ENCODE measurements at regions not wholly inside any gene's neighbourhood (a gene's known extent, or its start where the extent isn't known, plus 50 kb on each side); places are given as distances from the start of the nearest gene placed in this dataset.
"Not testable (repeated sequence)": the region's sequence is repeated elsewhere in the genome, so short reads cannot be mapped to it uniquely, and the experiment has no call there.

- H3K36me3 ChIP-seq (ENCODE audit: control insufficient read depth, insufficient read depth, low read length) = no peaks in the 10 kb centered on the region
- TF ChIP-seq EZH2 (IDR thresholded peaks at IDR 0.05; ENCODE audit: low read length, missing control alignments) = no peak
- no peak for TF ChIP-seq CTCF (conservative IDR thresholded peaks at IDR 0.05 in 1 of 2, IDR thresholded peaks at IDR 0.05 in 1 of 2; ENCODE audit: low read depth in 1 of 2, low read length in 2 of 2)
- no peaks in the 10 kb centered on the region for H3K9me3 ChIP-seq (ENCODE audit: control insufficient read depth, insufficient read depth, low read depth, low read length)
- no peak for DNase-seq (ENCODE audit: low read depth in 2 of 2)
- H2AFZ ChIP-seq (ENCODE audit: low read length) = no peak overlapping the region
- no peak overlapping the region for H3K9ac ChIP-seq (ENCODE audit: insufficient read depth, low read length)
- H3K27me3 ChIP-seq (ENCODE audit: control insufficient read depth, insufficient read depth, low read length) = no peaks in the 10 kb centered on the region
- H3K4me2 ChIP-seq (ENCODE audit: extremely low read depth, insufficient read depth, low read length) = no peak overlapping the region
- no peaks in the 10 kb centered on the region for H3K4me1 ChIP-seq (ENCODE audit: control insufficient read depth, extremely low read depth, insufficient read depth, low read length)
- H3K79me2 ChIP-seq (ENCODE audit: control insufficient read depth, insufficient read depth, low read length) = no peaks in the 10 kb centered on the region
- H3K27ac ChIP-seq (ENCODE audit: insufficient read depth, low read length) = no peak overlapping the region
- no peak overlapping the region for H3K4me3 ChIP-seq (replicated peaks in 1 of 4; ENCODE audit: control extremely low read depth in 1 of 4, insufficient read depth in 1 of 4, low read depth in 3 of 4, low read length in 4 of 4)
- H4K20me1 ChIP-seq (ENCODE audit: control insufficient read depth, extremely low read depth, insufficient read depth, low read length) = no peaks in the 10 kb centered on the region
Measured at GRCh38 chr2:117379928-117380327, 434.6 kb upstream of the DDX18 start.

GRCh38 chr2:117383997-117384396 is 430.5 kb upstream of the DDX18 start:
- not testable (repeated sequence) for H3K9ac ChIP-seq (ENCODE audit: insufficient read depth, low read length); H3K79me2 ChIP-seq (ENCODE audit: control insufficient read depth, insufficient read depth, low read length); H3K9me3 ChIP-seq (ENCODE audit: control insufficient read depth, insufficient read depth, low read depth, low read length); H3K36me3 ChIP-seq (ENCODE audit: control insufficient read depth, insufficient read depth, low read length); H3K4me2 ChIP-seq (ENCODE audit: extremely low read depth, insufficient read depth, low read length); H3K27ac ChIP-seq (ENCODE audit: insufficient read depth, low read length); H3K27me3 ChIP-seq (ENCODE audit: control insufficient read depth, insufficient read depth, low read length); DNase-seq (ENCODE audit: low read depth in 2 of 2); H3K4me1 ChIP-seq (ENCODE audit: control insufficient read depth, extremely low read depth, insufficient read depth, low read length); H4K20me1 ChIP-seq (ENCODE audit: control insufficient read depth, extremely low read depth, insufficient read depth, low read length); H3K4me3 ChIP-seq (replicated peaks in 1 of 4; ENCODE audit: control extremely low read depth in 1 of 4, insufficient read depth in 1 of 4, low read depth in 3 of 4, low read length in 4 of 4); H2AFZ ChIP-seq (ENCODE audit: low read length)

- no peaks in the 10 kb centered on the region for H3K9me3 ChIP-seq (ENCODE audit: control insufficient read depth, insufficient read depth, low read depth, low read length)
- no peaks in the 10 kb centered on the region for H3K27me3 ChIP-seq (ENCODE audit: control insufficient read depth, insufficient read depth, low read length)
- H2AFZ ChIP-seq (ENCODE audit: low read length) = no peak overlapping the region
- no peak overlapping the region for H3K4me3 ChIP-seq (replicated peaks in 1 of 4; ENCODE audit: control extremely low read depth in 1 of 4, insufficient read depth in 1 of 4, low read depth in 3 of 4, low read length in 4 of 4)
- no peaks in the 10 kb centered on the region for H4K20me1 ChIP-seq (ENCODE audit: control insufficient read depth, extremely low read depth, insufficient read depth, low read length)
- no peaks in the 10 kb centered on the region for H3K79me2 ChIP-seq (ENCODE audit: control insufficient read depth, insufficient read depth, low read length)
- H3K4me1 ChIP-seq (ENCODE audit: control insufficient read depth, extremely low read depth, insufficient read depth, low read length) = no peaks in the 10 kb centered on the region
- TF ChIP-seq EZH2 (IDR thresholded peaks at IDR 0.05; ENCODE audit: low read length, missing control alignments) (no peak), CTCF (conservative IDR thresholded peaks at IDR 0.05 in 1 of 2, IDR thresholded peaks at IDR 0.05 in 1 of 2; ENCODE audit: low read depth in 1 of 2, low read length in 2 of 2) (no peak)
- DNase-seq (ENCODE audit: low read depth in 2 of 2) = no peak
- no peaks in the 10 kb centered on the region for H3K36me3 ChIP-seq (ENCODE audit: control insufficient read depth, insufficient read depth, low read length)
- H3K27ac ChIP-seq (ENCODE audit: insufficient read depth, low read length) = no peak overlapping the region
- no peak overlapping the region for H3K9ac ChIP-seq (ENCODE audit: insufficient read depth, low read length)
- H3K4me2 ChIP-seq (ENCODE audit: extremely low read depth, insufficient read depth, low read length) = no peak overlapping the region
Measured at GRCh38 chr2:117396161-117396560, 418.3 kb upstream of the DDX18 start.

GRCh38 chr2:117401582-117401981 is 412.9 kb upstream of the DDX18 start:
- no peaks in the 10 kb centered on the region for H4K20me1 ChIP-seq (ENCODE audit: control insufficient read depth, extremely low read depth, insufficient read depth, low read length)
- H3K4me3 ChIP-seq (replicated peaks in 1 of 4; ENCODE audit: control extremely low read depth in 1 of 4, insufficient read depth in 1 of 4, low read depth in 3 of 4, low read length in 4 of 4) = no peak overlapping the region
- no peak for DNase-seq (ENCODE audit: low read depth in 2 of 2)
- H3K27me3 ChIP-seq (ENCODE audit: control insufficient read depth, insufficient read depth, low read length) = no peaks in the 10 kb centered on the region
- no peak overlapping the region for H3K4me2 ChIP-seq (ENCODE audit: extremely low read depth, insufficient read depth, low read length)
- no peaks in the 10 kb centered on the region for H3K79me2 ChIP-seq (ENCODE audit: control insufficient read depth, insufficient read depth, low read length)
- H3K4me1 ChIP-seq (ENCODE audit: control insufficient read depth, extremely low read depth, insufficient read depth, low read length) = no peaks in the 10 kb centered on the region
- H3K27ac ChIP-seq (ENCODE audit: insufficient read depth, low read length) = no peak overlapping the region
- no peaks in the 10 kb centered on the region for H3K36me3 ChIP-seq (ENCODE audit: control insufficient read depth, insufficient read depth, low read length)
- H3K9ac ChIP-seq (ENCODE audit: insufficient read depth, low read length) = no peak overlapping the region
- TF ChIP-seq CTCF (conservative IDR thresholded peaks at IDR 0.05 in 1 of 2, IDR thresholded peaks at IDR 0.05 in 1 of 2; ENCODE audit: low read depth in 1 of 2, low read length in 2 of 2) = no peak
- no peak for TF ChIP-seq EZH2 (IDR thresholded peaks at IDR 0.05; ENCODE audit: low read length, missing control alignments)
- H2AFZ ChIP-seq (ENCODE audit: low read length) = no peak overlapping the region
- H3K9me3 ChIP-seq (ENCODE audit: control insufficient read depth, insufficient read depth, low read depth, low read length) = no peaks in the 10 kb centered on the region

All from fibroblast of lung (primary cell).